Calu3 (cell line): ENCODE measurements at regions not wholly inside any gene's neighbourhood (a gene's known extent, or its start where the extent isn't known, plus 50 kb on each side); places are given as distances from the start of the nearest gene placed in this dataset.
"Not testable (repeated sequence)": the region's sequence is repeated elsewhere in the genome, so short reads cannot be mapped to it uniquely, and the experiment has no call there.

Source experiments
- BruUV-seq: library from RNA; stranded (reverse); fragments of 400-500 nt; replicated peaks from 2 replicates; lab custom pipeline; 2021; lab: Mats Ljungman, UMichigan
- CTCF ChIA-PET: fragments of 300-600 bp; sonication (Branson Sonifier 250); formaldehyde crosslinking; loops from one replicate; lab custom pipeline; 2022; ENCODE audit warnings: antibody characterized with exemption; lab: Charles Lee
- DNase-seq: peaks from one replicate; pipeline ENCODE4 v3.0.0; 2022
- H3K27ac Mint-ChIP-seq: one replicate; pipeline ENCODE4 v1.8.0; 2022; ENCODE audit warnings: mixed read lengths; ENCODE audit not compliant: unreplicated experiment
- H3K27me3 Mint-ChIP-seq: one replicate; pipeline ENCODE4 v1.8.0; 2022; ENCODE audit warnings: mixed read lengths; ENCODE audit not compliant: unreplicated experiment
- H3K36me3 Mint-ChIP-seq: one replicate; pipeline ENCODE4 v1.8.0; 2022; ENCODE audit warnings: mild to moderate bottlenecking, moderate library complexity, mixed read lengths; ENCODE audit not compliant: insufficient read depth, unreplicated experiment
- H3K4me1 Mint-ChIP-seq: one replicate; pipeline ENCODE4 v1.8.0; 2022; ENCODE audit warnings: mild to moderate bottlenecking, low read depth, mixed read lengths; ENCODE audit not compliant: unreplicated experiment
- H3K4me3 Mint-ChIP-seq: one replicate; pipeline ENCODE4 v1.8.0; 2022; ENCODE audit warnings: mild to moderate bottlenecking, low read depth, moderate library complexity, mixed read lengths; ENCODE audit not compliant: unreplicated experiment
- H3K9me3 Mint-ChIP-seq: one replicate; pipeline ENCODE4 v1.8.0; 2022; ENCODE audit warnings: low read depth, mixed read lengths; ENCODE audit not compliant: unreplicated experiment
- intact Hi-C: fragments of 100-400 bp; cut with micrococcal nuclease; formaldehyde crosslinking; loops from one replicate; pipeline ENCODE4 v1.10.0; 2022; ENCODE audit not compliant: unreplicated experiment
- TF ChIP-seq, protein P1 (sequence below): fragments of 200-600 bp; IDR thresholded peaks from one replicate; pipeline ENCODE4 v1.8.0; 2022; ENCODE audit warnings: antibody characterized with exemption; ENCODE audit not compliant: unreplicated experiment

GRCh38 chr7:69540287-69540686 is 58.0 kb upstream of the AUTS2 start:
- CTCF ChIA-PET = no interaction called here
- TF ChIP-seq, protein P1, sequence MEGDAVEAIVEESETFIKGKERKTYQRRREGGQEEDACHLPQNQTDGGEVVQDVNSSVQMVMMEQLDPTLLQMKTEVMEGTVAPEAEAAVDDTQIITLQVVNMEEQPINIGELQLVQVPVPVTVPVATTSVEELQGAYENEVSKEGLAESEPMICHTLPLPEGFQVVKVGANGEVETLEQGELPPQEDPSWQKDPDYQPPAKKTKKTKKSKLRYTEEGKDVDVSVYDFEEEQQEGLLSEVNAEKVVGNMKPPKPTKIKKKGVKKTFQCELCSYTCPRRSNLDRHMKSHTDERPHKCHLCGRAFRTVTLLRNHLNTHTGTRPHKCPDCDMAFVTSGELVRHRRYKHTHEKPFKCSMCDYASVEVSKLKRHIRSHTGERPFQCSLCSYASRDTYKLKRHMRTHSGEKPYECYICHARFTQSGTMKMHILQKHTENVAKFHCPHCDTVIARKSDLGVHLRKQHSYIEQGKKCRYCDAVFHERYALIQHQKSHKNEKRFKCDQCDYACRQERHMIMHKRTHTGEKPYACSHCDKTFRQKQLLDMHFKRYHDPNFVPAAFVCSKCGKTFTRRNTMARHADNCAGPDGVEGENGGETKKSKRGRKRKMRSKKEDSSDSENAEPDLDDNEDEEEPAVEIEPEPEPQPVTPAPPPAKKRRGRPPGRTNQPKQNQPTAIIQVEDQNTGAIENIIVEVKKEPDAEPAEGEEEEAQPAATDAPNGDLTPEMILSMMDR = no peak
- Mint-ChIP-seq H3K4me3 (no peak overlapping the region), H3K4me1 (no peaks in the 10 kb centered on the region), H3K27me3 (no peaks in the 10 kb centered on the region), H3K36me3 (no peaks in the 10 kb centered on the region), H3K9me3 (no peaks in the 10 kb centered on the region), H3K27ac (no peak overlapping the region)
- intact Hi-C loops = no loop called here
- no peak for DNase-seq
- BruUV-seq = no TSS peak

DNA sequence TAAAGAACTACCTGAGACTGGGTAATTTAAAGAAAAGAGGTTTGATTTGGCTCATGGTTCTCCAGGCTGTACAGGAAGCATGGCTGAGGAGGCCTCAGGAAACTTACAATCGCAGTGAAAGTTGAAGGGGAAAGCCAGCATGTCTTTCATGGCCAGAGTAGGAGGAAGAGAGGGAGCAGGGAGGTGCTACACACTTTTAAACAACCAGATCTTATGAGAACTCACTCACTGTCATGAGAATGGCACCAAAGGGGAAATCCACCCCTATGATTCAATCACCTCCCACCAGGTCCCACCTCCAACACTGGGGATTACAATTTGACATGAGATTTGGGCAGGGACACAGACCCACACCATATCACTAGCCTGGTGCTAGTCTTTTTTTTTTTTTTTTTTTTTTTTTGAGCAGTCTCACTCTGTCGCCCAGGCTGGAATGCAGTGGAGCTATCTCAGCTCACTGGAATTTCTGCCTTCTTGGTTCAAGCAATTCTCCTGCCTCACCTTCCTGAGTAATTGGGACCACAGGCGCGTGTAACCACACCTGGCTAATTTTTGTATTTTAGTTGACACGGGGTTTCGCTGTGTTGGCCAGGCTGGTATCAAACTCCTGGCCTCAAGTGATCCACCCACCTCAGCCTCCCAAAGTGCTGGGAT is 56.4 kb upstream of the AUTS2 start:
- DNase-seq, H3K36me3 Mint-ChIP-seq, BruUV-seq, intact Hi-C loops, H3K9me3 Mint-ChIP-seq, CTCF ChIA-PET, H3K4me3 Mint-ChIP-seq, H3K27ac Mint-ChIP-seq, H3K27me3 Mint-ChIP-seq, H3K4me1 Mint-ChIP-seq: not testable (repeated sequence)

GRCh38 chr7:69545175-69545574 is 53.1 kb upstream of the AUTS2 start:
- no peak for DNase-seq
- TF ChIP-seq, protein P1 = no peak
- Mint-ChIP-seq H3K36me3 (no peaks in the 10 kb centered on the region), H3K9me3 (peaks cover 2% of the 10 kb centered on the region), H3K27ac (no peak overlapping the region), H3K4me1 (no peaks in the 10 kb centered on the region), H3K4me3 (no peak overlapping the region), H3K27me3 (no peaks in the 10 kb centered on the region)
- BruUV-seq = no TSS peak
- CTCF ChIA-PET = no interaction called here
- intact Hi-C loops = no loop called here
